GM21381 (cell line): ENCODE measurements at regions not wholly inside any gene's neighbourhood (a gene's known extent, or its start where the extent isn't known, plus 50 kb on each side); places are given as distances from the start of the nearest gene placed in this dataset.

ENCODE experiments used
- ATAC-seq: cut with Tn5 transposase; IDR thresholded peaks from one replicate; pipeline ENCODE4 v1.9.1; 2021; ENCODE audit warnings: mild to moderate bottlenecking, moderate library complexity; ENCODE audit not compliant: unreplicated experiment

DNA sequence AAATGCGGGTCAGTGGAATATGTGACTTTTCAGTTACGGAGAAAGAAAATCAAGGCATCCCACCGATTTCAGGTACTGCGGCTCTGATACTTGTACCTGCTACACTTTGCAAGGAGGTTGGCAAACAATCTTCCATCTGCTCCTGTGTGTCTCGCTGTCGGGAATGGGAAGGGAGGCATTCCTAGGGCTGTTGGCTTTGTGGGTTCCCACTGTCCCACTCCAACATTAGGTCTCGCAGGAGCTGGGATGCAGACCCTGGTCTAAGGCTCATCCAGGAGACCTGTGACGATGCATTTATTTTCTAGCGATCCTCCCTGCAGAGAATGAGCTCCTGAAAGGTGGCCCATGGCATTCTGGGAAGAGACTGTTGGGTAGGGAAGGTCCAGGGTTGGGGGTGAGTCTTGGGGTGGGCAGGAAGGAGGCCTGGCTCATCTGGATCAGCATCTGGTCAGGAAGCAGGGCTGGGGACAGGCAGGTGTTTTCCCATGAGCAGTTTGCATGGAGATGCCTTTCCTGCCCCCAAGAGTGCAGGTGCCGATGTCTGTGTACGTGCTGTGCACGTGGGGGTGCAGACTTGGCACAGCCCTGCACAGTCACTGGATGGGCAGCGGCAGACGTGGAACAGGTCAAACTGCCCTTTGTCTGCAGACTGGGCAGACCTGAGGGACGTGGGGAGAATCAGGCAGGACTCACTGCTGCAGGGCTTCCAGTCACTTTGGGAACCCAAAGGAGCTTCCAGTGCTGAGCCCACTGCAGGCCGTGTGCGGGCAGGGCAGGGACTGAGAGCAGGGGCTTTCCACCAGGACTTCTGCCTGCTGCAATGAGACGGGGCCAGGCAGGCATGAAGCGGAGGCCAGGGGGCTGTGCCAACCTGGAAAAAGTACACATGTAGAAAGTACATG is 152.4 kb downstream of the TEX29 start:
- ATAC-seq, result no peak

DNA sequence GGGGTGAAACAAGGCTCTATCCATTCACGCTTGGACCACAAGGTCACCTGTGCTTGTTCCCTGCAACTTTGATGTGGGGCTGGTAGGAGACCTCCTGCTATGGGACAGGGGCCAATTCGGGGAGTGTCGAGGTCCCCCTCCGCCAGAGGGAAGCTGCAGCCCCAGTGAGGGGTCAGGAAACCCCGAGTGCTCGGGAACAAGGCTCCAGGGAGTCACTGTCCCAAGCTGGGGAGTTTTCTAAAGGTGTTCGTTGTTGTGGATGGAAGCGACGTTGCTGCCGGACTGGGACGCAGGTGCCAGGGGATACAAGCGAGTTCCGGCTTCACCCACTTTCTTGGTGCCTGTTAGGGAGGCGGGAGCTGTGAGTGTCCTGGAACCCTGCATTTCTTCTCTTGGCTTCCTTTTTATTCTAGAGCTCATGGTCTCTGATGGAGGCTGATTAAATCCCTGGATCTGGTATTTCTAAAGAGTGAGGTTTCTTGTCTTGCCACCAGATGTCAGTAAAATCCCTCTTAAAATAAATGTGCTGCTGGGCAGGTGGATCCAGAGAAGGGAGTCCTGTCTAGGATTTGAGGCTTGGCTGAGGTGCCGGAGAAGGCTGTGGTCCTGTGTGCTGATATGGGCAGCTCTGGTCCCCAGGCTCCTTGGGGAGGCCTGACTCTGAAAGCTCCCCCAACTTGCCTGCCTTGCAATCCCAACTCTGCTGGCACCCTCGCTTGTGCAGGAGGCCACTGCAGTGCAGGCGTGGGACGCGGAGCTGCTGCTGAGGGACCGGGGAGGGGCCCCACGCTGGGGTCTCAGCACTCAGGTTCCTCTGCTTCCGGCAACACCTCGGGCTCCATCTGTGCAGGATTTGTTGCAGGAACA is 153.9 kb downstream of the TEX29 start:
- no peak for ATAC-seq

DNA sequence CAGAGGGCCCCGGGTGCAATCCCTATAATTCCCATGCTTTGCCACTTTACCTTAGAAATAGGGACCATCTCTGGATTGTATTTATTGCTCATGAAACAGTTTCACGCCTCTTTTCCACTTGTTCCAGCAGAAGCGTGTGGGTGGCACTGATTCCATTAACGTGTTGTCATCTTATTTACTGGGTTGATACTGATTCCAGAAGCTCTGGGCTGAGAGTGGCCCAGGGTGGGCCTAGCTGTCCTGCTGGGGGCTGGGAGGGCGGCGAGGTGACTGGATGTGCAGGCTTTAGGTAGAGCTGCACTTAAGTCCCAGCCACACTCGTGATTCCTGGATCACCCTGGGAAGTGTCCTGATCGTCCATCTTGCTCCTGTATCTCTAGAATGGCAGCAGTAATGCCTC is 155.0 kb downstream of the TEX29 start:
- no peak for ATAC-seq

DNA sequence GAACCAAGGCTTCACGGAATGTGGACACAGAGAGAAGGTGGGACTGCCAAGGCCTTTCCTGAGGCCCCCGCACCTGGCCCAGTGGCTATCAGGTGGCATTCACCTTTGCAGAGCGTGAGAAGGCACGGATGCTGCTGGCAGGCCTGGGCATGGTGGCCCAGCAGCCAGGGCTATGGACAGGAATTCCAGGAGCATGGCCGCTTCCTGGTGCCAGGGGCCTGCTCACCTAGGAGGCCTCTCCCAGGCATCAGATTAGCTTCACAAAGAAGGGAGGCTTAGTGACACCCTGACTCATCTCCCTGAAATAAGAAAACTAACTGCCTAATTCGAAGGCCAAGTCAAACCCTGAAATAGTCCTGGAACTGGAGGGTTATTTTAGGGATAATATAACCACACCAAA is 155.8 kb downstream of the TEX29 start:
- ATAC-seq, result no peak

DNA sequence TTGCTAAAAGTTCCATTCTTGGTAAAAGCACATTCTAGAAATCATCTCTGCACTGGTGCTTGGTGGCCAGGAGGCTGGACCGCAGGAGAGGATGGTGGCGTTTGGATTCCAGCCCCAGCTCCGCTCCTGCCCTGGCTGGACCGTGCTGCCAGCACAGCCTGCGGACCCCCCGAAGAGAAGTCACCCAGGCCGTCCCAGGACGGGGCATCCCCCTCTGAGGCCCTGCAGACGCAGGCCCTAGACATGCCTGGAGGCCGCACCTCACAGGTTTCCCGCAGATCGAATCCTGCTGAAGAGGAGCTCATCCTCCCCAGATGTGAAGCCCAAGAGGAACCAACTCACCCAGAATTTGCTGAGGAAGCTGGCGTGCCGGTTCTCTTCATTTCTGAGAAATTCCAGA is 159.0 kb downstream of the TEX29 start:
- no peak for ATAC-seq

DNA sequence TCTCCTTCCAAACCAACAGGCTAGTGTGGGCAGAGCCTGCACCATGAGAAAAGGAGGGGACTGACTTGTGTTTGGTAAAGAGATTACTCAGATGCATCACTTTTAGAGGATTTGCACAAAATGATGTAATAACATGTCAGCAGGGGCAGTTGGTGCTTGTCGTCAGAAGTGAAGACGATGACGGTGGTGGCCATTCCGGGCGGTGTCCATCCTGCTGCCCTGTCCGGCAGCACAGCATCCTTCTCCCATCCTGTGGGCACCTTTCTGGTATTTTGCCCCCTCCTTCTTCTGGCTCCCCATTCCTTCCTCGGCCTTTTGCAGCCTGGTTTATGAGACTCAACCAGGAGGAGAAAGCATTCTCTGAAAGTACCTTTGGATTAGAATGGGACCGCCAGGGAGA is 160.1 kb downstream of the TEX29 start:
- no peak for ATAC-seq

DNA sequence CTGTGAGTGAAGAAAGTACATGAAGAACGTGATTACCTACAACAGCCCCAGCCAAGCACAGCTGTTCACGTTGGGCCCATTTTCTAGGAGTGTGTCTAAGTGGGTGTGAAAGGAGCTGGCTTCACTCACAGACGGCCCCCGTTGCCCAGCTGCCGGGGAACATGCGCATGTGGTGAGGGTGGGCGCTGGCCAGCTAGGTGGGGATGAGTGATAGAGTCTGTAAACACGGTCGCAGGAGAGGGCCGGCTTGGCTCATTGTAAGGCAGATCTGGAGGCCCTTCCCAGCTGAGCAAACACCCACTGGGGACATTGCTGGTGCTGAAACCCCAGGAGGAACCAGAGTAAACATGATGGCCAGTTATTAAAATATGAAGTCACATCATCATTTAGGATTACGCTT is 160.5 kb downstream of the TEX29 start:
- ATAC-seq, result no peak

DNA sequence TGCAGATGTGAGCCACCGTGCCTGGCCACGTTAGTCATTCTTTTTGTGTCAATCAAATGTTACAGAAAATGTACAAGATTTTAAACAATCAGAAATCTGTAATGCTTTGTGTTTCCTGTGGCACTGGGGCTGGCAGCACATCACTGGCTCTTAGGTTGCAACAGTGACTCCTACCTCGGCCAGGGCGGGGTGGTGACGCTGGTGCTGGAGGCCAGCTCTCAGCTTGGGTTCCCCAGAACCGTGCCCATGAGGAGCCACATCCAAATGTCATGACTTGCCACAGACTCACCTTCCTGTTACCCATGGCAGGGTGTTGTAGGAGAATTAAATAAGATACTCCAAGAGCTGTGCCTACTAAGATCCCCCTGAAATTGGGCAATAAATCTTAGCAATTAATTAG is 161.7 kb downstream of the TEX29 start:
- no peak for ATAC-seq

DNA sequence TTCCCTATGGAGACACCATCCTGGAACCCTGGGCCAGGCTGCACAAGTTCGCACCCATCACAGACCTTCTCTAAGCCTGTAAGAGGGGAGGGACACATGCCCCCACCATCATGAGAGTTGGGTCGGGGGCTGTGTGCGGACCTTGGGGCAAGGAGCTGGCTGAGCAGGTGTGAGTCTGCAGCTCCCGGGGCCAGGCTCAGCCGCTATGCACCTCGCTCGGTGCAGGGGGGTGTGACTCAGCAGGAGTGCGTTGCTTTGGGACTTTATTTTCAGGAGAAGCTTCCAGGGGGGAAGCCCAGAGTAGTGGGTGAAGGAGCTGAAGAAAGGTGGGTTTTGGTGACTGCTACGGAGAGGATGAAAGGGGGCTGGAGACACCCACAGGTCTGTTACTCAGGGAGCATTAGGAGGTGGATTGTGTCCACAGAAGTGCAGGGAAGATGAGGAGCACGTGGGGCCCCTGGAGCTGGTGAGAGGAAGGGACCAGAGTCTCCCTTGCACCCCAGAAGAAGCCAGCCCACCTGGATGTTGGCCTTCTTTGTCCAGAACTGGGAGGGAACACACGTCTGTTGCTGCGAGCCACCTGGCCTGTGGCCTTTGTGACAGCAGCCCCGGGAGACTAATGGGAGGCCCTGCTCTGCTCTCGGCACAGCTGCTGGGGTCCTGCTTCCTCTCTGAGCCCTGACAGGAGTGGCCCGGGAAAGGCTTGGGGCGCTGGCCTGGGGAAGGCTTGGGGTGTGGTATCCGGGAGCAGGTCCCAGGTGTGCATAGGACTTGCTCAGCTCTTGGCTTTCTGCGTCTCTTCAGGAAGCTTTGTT is 162.6 kb downstream of the TEX29 start:
- no peak for ATAC-seq

DNA sequence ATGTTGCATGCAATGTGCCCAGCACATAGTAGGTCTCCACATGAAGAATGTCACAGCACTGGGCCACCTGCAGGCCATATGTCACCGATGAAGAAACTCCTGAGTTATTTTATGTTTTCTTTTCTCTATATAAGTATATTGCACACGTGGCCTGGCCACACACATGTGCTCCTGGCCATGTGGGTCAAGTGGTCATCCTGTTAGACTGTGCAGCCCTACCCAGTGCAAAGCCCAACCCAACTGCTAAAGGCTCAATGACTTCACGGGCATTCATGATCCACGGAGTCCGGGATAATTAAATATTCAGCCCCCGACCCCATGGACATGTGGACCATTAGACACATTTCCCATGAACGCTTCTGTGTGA is 163.2 kb downstream of the TEX29 start:
- ATAC-seq, result no peak

DNA sequence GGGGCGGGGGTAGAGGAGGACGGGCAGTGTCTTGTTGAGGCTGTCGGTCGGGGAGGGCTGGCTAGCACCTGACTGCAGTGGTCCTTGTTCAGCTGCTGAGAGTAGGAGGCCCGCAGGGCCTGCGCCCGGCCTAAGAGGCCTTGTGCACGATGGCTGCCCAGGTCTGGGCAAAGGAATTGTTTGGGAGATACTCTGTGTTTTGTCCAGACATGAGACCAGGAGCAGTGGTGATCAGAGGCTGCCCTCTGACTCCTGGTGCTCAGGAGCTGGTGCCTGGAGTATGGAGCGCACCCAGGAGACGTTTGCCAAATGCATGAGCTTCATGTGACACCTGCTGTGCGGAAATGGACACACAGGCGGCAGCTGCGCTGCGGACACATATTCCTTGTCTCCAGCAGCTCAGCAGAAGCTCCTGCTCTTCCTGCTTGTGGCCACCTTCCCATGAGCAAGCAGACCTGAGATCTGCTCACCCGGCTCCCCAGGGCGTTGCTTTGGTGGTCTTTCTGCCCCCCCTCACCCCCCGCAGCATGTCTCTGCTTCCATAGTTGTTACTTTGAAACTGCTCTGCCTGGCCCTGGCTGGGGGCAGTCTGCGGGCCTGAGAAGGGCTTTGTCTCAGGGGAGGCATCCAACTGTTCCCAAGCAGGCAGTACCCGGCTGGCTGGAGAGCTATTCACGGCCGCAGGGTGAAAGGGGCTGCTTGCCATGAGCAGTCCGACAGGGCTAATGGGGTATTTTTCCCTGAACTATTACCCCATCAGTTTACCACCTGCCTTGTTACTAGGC is 163.9 kb downstream of the TEX29 start:
- ATAC-seq, result no peak

DNA sequence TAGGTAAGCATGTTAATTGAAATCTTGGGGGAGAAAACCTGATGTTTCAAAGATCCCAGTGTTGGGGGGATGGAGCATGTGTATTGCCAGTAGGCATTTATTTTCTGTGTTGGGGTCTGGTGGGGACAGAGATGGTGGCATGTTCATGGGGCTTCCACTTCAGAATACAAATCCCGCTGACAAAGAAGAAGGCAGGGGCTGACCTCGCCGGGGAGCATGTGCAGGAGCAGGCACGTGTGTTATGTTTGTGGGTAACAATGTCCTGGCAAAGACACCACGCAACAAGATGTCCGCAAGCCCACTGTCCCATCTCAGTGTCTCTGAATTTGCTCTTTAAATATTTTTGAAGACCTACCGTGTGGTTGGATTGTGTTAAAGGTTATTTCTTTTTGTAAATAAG is 164.5 kb downstream of the TEX29 start:
- no peak for ATAC-seq

DNA sequence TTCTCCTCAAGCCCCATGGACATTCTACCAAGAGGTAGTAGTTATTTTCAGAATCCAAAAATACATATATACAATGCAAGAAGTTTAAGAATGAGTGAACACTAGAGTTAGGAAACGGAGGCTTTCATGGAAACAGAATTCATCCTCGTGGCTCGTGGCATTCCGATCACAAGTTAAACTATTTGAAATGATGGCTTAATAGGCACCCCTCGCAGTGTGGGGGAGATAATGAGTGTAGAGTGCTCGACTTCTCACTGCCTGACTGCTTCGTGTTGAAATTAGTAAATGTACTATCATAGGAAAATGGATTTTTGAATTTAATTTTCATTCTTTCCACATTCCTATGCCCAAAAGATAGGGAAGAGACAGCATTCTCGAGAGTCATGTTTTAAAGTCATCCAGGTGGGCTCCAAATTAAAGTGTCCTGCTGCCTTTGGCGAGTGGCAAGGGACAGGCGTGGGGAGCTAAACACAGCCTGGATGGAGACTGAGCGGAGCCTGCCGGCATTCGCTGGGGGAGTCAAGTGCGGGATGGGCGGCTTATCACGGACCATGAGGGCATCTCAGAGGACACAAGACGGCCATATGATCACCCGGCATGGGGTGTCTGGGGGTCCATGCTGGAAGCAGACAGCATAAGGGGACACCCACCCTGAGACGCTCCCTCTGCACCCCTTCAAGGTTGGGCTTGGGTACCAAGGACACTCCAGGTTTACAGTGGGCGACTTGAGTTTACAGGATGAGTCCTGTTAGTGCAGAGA is 165.2 kb downstream of the TEX29 start:
- ATAC-seq, result no peak

DNA sequence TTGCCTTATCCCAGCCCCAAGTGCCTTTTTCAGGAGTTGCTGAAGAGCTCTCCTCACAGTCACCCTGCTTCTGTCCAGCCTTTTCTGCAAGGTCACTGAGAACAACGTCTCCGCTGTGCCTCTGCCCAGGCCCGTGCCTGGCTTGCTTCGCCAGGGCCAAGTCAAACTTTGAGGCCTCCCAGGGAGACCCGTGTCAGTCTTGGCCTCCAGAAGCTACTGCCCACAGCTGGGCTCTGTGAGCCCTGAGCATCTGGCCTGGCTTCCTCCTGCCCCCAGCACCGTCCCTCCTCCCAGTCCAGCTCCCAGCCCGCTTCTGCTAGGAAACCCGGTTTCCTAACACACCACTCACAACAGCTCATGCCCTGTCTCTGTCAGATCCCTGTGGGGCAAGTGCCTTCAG is 165.9 kb downstream of the TEX29 start:
- no peak for ATAC-seq

DNA sequence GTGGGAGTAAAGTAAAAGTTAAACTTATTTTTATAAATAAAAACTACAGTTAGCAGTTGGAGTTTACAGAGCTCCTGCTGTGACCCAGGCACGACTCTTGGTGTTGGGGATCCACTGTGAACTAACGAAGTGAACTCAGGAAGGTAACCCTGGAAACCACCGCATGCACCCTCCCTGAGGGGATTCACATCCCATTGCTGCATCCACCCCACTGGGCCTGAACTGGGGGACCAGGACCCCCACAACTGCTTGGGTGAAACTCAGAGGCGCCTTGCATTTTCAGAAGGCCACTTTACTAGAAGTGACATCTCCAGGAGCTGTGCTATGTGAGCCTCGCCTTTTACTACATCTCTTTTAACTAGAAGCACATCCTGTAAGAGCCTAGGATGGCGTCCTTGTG is 166.4 kb downstream of the TEX29 start:
- ATAC-seq, result no peak

DNA sequence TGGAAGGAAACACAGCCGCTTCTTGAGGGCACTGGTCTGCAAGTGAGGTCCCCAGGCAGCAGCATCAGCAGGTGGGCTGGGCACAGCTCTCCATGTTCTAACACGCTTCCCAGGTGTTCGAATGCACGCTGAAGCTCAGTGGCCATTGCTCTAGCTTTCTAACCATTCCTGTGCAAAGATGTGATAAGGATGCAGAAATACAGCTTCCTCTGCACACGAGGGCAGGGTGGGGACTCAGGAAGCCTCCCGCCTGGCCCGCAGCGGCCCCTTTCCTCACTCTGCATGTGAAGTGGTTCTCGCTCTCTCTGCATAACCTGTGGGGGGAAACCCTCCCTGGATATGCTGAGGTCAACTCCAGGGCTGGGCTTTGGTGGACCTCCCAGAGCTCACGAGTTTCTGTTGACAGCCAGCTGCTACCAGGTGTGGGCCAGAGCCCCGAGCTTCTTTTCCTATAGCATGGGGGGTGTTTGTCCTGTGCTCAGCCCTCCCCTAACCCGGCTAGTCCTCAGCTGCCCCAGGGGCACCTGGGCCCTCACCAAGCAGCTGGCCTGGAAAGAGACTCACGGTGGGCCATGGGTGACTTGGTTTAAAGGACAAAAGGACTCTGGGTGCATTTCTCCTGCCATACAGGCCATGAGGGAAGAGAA is 168.2 kb downstream of the TEX29 start:
- ATAC-seq, result no peak

DNA sequence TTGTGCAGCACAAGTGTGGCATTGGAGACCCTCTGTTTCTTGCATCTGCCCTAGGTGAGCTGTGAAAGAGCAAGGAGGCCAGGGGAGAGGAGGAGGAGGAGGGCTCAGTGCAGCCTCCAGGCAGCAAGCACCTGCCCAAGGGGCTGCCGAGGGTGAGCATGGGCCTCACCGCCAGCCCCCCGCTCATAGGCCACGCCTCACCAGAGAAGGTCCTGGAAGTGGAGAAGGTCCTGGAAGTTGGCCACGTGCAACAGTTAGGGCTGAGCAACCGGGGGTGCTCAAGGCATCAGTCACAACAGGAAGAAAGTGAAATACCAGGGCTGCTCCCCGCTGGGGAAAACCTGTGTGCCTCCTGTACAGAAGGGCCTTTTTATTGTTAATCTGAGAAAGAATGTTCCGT is 168.9 kb downstream of the TEX29 start:
- ATAC-seq, result no peak

DNA sequence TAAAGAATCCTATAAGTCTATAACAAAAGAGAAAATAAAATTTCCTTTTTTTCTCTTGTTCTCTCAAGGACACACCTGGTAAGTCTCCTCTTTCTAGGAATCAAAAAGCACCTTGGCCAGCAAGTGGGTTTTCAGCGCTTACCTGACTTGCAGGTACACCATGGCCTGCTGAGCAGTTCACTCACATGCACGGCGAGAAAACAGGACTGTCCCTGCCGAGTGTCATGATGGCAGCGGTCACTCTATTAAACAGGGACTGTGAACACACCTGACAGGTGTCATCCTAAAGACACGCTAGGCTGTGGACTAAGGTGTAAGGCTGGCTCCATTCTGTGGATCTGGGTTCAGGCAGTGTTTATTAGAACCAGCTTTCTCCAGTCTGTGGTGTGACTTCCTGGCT is 170.2 kb downstream of the TEX29 start:
- ATAC-seq, result no peak

DNA sequence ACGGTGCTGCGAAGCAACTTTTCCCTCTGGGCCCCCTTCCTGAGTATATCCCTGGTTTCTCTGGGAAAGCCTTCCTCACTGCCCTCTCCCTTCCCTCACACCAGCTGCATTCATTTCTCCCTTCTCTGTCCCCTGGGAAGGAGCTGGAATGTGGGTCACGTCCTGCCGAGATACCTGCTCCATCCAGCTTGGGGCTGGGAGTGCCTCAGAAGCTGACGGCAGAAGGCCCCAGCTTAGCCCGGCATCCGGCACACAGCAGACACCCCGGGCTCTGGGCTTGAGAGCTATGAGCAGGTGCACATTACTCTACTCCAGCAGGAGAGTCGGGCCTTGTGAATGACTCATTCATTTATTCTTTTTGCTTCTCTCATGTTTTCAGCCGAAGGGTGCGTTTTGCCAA is 170.6 kb downstream of the TEX29 start:
- ATAC-seq, result no peak
